Esophagus squamous epithelium (tissue), 4 donors: ENCODE measurements at regions not wholly inside any gene's neighbourhood (a gene's known extent, or its start where the extent isn't known, plus 50 kb on each side); places are given as distances from the start of the nearest gene placed in this dataset.

Source experiments
- POLR2A ChIP-seq, 4 donors: fragments of 450-650 bp; IDR thresholded peaks; one replicate each; pipeline ENCODE4 v1.6.1; 2017; ENCODE audit warnings: antibody characterized with exemption in 4 of 4, mild to moderate bottlenecking in 4 of 4, moderate library complexity in 3 of 4
- TF ChIP-seq, protein P1 (sequence below), 6 experiments: fragments of 450-650 bp in 4 of 6; fragments of 200-600 bp in 2 of 6; sonication (generic) in 2 of 6; IDR thresholded peaks; one replicate each; pipeline ENCODE4 v1.5.1; 2016 to 2019; ENCODE audit warnings: antibody characterized with exemption in 6 of 6, mild to moderate bottlenecking in 4 of 6, moderate library complexity in 4 of 6

DNA sequence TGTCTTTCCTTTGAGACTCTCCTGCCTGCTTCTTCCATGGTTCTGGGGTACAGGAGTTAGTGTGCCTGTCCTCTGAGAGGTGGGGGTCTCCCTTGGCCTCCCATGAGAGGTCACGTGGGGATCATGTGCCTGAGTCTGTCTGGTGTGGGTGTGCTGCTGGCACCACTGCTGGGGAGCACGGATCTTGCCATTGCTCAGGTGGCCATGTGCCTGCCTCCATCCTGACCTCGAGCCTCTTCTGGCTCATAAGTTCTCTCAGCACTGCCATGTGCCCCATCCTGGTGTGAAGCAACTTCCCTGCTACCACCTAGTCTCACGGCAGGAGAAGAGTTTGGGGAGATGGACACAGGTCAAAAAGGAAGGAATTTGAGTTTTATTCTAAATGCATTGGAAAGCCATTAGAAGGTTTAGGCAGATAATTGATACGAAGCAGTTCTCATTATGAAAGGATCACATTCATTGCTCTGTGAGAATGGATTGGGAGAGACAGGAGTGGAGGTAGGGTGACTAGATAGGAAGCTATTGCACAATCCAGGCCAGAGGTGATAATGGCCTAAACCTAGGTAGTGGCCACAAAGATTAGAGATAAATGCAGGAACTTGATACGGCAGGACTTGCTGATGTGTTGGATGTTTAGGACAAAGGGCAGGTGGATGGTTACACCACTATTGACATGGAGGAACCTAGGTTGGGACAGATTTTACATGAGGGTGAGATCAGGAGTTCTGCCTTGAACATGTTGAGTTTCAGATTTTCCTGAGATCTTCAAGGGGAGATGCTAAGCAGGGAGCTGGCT is 173.0 kb upstream of the RORA start:
- no peak for TF ChIP-seq POLR2A (IDR thresholded peaks at IDR 0.05)
- TF ChIP-seq, protein P1, sequence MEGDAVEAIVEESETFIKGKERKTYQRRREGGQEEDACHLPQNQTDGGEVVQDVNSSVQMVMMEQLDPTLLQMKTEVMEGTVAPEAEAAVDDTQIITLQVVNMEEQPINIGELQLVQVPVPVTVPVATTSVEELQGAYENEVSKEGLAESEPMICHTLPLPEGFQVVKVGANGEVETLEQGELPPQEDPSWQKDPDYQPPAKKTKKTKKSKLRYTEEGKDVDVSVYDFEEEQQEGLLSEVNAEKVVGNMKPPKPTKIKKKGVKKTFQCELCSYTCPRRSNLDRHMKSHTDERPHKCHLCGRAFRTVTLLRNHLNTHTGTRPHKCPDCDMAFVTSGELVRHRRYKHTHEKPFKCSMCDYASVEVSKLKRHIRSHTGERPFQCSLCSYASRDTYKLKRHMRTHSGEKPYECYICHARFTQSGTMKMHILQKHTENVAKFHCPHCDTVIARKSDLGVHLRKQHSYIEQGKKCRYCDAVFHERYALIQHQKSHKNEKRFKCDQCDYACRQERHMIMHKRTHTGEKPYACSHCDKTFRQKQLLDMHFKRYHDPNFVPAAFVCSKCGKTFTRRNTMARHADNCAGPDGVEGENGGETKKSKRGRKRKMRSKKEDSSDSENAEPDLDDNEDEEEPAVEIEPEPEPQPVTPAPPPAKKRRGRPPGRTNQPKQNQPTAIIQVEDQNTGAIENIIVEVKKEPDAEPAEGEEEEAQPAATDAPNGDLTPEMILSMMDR (IDR thresholded peaks at IDR 0.05) = no peak
